ENCODE measurements at regions not wholly inside any gene's neighbourhood (a gene's known extent, or its start where the extent isn't known, plus 50 kb on each side); places are given as distances from the start of the nearest gene placed in this dataset.

DNA sequence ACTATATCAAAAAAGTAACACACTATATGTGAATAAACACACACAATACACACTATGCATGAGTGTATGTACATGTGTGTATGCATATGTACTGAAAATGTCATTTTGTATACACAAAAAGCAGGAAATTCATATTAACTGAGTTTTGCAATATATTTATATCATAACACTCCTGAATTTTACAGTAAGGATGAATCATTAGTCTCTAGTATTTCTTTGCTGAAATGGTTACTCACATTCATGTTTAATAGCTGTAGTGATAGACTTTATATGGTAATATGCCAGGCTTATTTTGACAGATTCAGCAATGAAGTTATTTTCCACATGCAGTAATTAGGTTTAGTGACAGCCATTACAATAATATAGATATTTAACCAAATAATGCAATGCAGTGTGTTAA lies 1216.2 kb upstream of the CITED2 start:
- Histone ChIP-seq H3K27ac (ENCODE audit: low read depth, low read length) (no peak overlapping the region), H3K9me3 (ENCODE audit: control insufficient read depth, insufficient read depth, low read length) (peaks cover 2% of the 10 kb centered on the region), H3K4me1 (ENCODE audit: control insufficient read depth, insufficient read depth, low read length) (no peaks in the 10 kb centered on the region), H3K36me3 (ENCODE audit: control insufficient read depth, insufficient read depth, low read length) (no peaks in the 10 kb centered on the region), H3K4me3 (ENCODE audit: low read depth, low read length) (no peak overlapping the region), H3K27me3 (ENCODE audit: control insufficient read depth, insufficient read depth, low read length) (no peaks in the 10 kb centered on the region)
- DNase-seq (ENCODE audit: low read depth in 4 of 6, low spot score in 6 of 6): no peak

DNA sequence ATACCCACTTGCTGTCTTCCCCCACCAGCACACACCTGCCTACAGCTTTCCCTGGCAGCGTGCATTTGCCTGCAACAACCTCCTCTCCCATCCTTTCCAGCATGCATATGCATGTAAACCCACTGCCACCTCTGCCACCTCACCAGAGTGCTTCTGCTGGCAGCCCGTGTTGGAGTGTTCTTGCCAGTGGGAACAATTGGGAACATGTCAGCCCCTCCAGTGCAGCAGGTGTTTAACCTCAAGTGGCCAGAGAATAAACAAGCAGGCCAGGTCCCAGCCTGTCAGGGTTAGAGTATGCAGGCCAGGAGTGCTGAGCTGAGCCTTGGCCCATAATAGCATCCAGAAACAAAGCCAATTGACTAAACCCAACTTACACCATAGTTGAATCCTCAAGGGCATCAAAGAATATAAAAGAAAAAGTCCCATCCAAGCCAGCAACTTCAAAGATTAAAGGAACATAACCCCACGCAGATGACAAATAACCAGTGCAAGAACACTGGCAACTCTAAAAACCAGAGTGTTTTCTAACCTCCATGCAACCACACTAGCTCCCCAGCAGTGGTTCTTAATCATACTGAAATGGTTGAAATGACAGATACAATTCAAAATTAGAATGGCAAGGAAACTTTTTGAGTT lies 1212.1 kb upstream of the CITED2 start:
- no peak for DNase-seq (ENCODE audit: low read depth in 4 of 6, low spot score in 6 of 6)
- Histone ChIP-seq H3K27me3 (ENCODE audit: control insufficient read depth, insufficient read depth, low read length) (no peaks in the 10 kb centered on the region), H3K4me3 (ENCODE audit: low read depth, low read length) (no peak overlapping the region), H3K36me3 (ENCODE audit: control insufficient read depth, insufficient read depth, low read length) (no peaks in the 10 kb centered on the region), H3K27ac (ENCODE audit: low read depth, low read length) (no peak overlapping the region), H3K4me1 (ENCODE audit: control insufficient read depth, insufficient read depth, low read length) (no peaks in the 10 kb centered on the region), H3K9me3 (ENCODE audit: control insufficient read depth, insufficient read depth, low read length) (peaks cover 2% of the 10 kb centered on the region)
- 89% methylated on average over 2 of the region's 3 CpGs for WGBS (ENCODE audit: insufficient coverage)

DNA sequence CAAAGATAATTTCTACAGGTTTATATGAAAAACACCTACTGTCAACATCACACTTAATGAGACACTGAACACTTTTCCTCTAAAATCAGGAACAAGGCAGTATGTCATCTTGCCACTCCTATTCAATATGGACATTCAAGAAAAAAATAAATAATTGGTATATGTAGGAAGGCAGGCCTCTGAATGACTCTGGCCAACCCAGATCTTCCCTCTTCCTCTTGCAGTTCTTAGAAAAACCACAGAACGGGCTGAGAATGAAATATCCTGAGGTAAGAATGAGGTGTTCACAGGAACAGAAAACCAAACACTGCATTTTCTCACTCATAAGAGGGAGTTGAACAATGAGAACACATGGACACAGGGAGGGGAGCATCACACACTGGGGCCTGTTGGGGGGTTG lies 1207.2 kb upstream of the CITED2 start:
- H3K9me3 ChIP-seq (ENCODE audit: control insufficient read depth, insufficient read depth, low read length): peaks cover 1% of the 10 kb centered on the region
- no peaks in the 10 kb centered on the region for H3K27me3 ChIP-seq (ENCODE audit: control insufficient read depth, insufficient read depth, low read length)
- no peak overlapping the region for H3K4me3 ChIP-seq (ENCODE audit: low read depth, low read length)
- no peak for DNase-seq (ENCODE audit: low read depth in 4 of 6, low spot score in 6 of 6)
- no CpG with 5 or more reads among the region's 1 CpG for WGBS (ENCODE audit: insufficient coverage)
- no peak overlapping the region for H3K27ac ChIP-seq (ENCODE audit: low read depth, low read length)
- H3K4me1 ChIP-seq (ENCODE audit: control insufficient read depth, insufficient read depth, low read length): no peaks in the 10 kb centered on the region
- no peaks in the 10 kb centered on the region for H3K36me3 ChIP-seq (ENCODE audit: control insufficient read depth, insufficient read depth, low read length)

DNA sequence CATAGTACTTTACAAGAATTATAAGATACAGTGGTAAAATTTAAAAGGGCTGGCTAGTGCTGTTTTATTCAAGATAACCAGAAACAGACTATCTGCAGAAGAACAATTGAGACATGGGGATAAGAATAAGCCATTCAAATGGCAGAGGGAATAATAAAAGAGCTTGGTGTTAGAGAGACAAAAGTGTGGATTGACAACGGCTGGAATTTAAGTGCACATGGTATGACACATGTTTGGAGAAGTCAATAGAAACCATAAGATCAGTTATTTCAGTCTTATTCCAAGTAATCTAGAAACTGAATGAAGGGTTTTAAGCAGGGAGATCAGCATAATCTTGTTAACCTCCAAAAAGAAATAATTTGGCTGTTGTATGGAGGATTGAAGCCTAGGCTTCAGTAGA lies 1205.5 kb upstream of the CITED2 start:
- H3K9me3 ChIP-seq (ENCODE audit: control insufficient read depth, insufficient read depth, low read length): peaks cover 1% of the 10 kb centered on the region
- H3K27ac ChIP-seq (ENCODE audit: low read depth, low read length): no peak overlapping the region
- no CpG with 5 or more reads among the region's 1 CpG for WGBS (ENCODE audit: insufficient coverage)

DNA sequence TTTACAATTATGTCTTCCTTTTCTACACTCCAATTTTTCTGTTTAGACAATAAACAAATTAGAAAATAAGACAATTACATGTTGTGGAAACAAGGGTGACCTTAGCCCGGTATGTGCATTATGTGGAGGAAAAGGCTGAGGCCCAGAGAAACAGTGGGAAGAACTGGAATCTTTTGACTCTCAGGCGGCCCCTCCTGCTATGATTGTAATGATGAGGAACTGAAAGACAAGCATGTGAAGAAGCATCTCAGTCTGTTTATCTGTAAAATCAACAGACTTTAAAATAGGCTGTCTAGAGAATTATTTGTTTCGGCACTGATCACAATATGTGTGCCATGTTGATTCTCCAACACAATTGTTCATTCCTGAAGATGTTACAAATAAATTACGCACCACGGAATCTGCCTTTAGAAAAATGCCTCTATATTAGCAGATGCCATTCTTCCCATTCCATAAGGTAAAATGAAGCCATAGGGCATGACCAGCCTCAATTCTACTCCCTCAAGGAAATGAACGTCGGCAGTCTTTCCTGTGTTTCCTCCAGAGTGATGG lies 1201.6 kb upstream of the CITED2 start:
- H3K4me3 ChIP-seq (ENCODE audit: low read depth, low read length): no peak overlapping the region
- peak in 1 of 6 donors; percentile 15 for DNase-seq (ENCODE audit: low read depth in 4 of 6, low spot score in 6 of 6)
- H3K4me1 ChIP-seq (ENCODE audit: control insufficient read depth, insufficient read depth, low read length): no peaks in the 10 kb centered on the region
- no peaks in the 10 kb centered on the region for H3K27me3 ChIP-seq (ENCODE audit: control insufficient read depth, insufficient read depth, low read length)
- H3K36me3 ChIP-seq (ENCODE audit: control insufficient read depth, insufficient read depth, low read length): no peaks in the 10 kb centered on the region
- peaks cover 1% of the 10 kb centered on the region for H3K9me3 ChIP-seq (ENCODE audit: control insufficient read depth, insufficient read depth, low read length)
- 100% methylated on average over 2 of the region's 7 CpGs for WGBS (ENCODE audit: insufficient coverage)
- no peak overlapping the region for H3K27ac ChIP-seq (ENCODE audit: low read depth, low read length)

More for the DNA sequence above, 1205.5 kb upstream of the CITED2 start:
- Histone ChIP-seq H3K27me3 (ENCODE audit: control insufficient read depth, insufficient read depth, low read length) (no peaks in the 10 kb centered on the region), H3K4me3 (ENCODE audit: low read depth, low read length) (no peak overlapping the region), H3K4me1 (ENCODE audit: control insufficient read depth, insufficient read depth, low read length) (no peaks in the 10 kb centered on the region), H3K36me3 (ENCODE audit: control insufficient read depth, insufficient read depth, low read length) (no peaks in the 10 kb centered on the region)
- DNase-seq (ENCODE audit: low read depth in 4 of 6, low spot score in 6 of 6): no peak

DNA sequence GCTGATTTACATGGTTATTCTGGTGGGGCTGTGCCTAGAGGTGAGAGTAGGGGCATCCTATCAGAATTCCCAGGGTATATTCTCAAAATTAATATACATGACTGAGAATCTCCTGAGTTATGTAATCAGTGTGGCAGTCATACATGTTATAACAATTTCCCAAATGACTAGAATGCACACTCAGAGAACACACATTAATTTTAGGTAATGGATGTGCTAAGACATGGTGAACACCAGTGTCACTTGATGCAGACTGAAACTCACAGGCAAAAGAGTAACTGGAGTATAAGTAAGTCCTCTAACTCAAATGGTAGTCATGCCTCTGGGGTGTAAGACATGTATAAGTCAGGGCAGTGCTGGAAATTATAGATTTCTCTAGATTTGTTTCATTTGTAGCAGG lies 1198.4 kb upstream of the CITED2 start:
- no peak for DNase-seq (ENCODE audit: low read depth in 4 of 6, low spot score in 6 of 6)
- no peaks in the 10 kb centered on the region for H3K27me3 ChIP-seq (ENCODE audit: control insufficient read depth, insufficient read depth, low read length)
- no peaks in the 10 kb centered on the region for H3K36me3 ChIP-seq (ENCODE audit: control insufficient read depth, insufficient read depth, low read length)
- no peaks in the 10 kb centered on the region for H3K4me1 ChIP-seq (ENCODE audit: control insufficient read depth, insufficient read depth, low read length)
- no peak overlapping the region for H3K27ac ChIP-seq (ENCODE audit: low read depth, low read length)
- H3K4me3 ChIP-seq (ENCODE audit: low read depth, low read length): no peak overlapping the region
- H3K9me3 ChIP-seq (ENCODE audit: control insufficient read depth, insufficient read depth, low read length): no peaks in the 10 kb centered on the region

DNA sequence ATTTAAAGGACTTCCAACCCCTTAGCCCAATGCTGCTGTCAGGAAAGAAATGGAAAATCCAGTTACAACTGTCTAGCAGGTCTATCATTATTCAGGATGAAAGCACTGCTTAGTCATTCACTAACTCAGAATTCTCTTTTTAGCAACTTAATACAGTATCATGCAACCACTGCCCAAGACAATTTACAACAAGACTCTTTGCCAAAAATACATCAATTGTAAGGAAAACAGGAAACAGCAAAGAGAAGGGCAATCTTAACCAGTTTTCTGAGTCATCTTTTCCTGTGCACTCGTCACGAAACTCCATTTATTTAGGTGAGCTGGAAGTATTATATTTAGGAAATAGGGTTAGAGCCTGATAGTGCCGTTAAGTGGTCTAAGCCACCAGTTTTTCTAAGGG lies 1197.7 kb upstream of the CITED2 start:
- H3K27ac ChIP-seq (ENCODE audit: low read depth, low read length): no peak overlapping the region
- 100% methylated on average over 1 of the region's 3 CpGs for WGBS (ENCODE audit: insufficient coverage)
- no peaks in the 10 kb centered on the region for H3K4me1 ChIP-seq (ENCODE audit: control insufficient read depth, insufficient read depth, low read length)
- no peaks in the 10 kb centered on the region for H3K9me3 ChIP-seq (ENCODE audit: control insufficient read depth, insufficient read depth, low read length)
- DNase-seq (ENCODE audit: low read depth in 4 of 6, low spot score in 6 of 6): no peak
- H3K27me3 ChIP-seq (ENCODE audit: control insufficient read depth, insufficient read depth, low read length): no peaks in the 10 kb centered on the region
- no peaks in the 10 kb centered on the region for H3K36me3 ChIP-seq (ENCODE audit: control insufficient read depth, insufficient read depth, low read length)
- no peak overlapping the region for H3K4me3 ChIP-seq (ENCODE audit: low read depth, low read length)

DNA sequence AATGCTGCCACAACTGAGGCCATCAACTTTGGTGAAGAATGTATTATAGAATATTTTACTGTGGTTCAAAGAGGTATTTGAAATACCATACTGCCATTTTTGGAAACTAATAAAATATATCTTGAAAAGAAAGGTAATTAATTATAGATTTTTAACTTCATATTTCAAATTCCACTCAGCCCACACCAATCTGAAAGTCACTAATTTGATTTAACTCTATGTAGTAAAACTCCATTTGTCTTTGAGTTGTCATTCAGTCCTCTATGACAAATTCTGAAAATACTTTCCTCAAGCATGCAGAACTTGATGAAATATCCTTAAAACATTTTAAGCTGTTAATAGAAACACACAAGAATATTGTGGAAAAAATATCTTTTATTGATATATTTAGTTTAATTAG lies 1196.7 kb upstream of the CITED2 start:
- Histone ChIP-seq H3K4me1 (ENCODE audit: control insufficient read depth, insufficient read depth, low read length) (no peaks in the 10 kb centered on the region), H3K9me3 (ENCODE audit: control insufficient read depth, insufficient read depth, low read length) (no peaks in the 10 kb centered on the region), H3K36me3 (ENCODE audit: control insufficient read depth, insufficient read depth, low read length) (no peaks in the 10 kb centered on the region), H3K27ac (ENCODE audit: low read depth, low read length) (no peak overlapping the region), H3K4me3 (ENCODE audit: low read depth, low read length) (no peak overlapping the region), H3K27me3 (ENCODE audit: control insufficient read depth, insufficient read depth, low read length) (no peaks in the 10 kb centered on the region)
- DNase-seq (ENCODE audit: low read depth in 4 of 6, low spot score in 6 of 6): no peak

DNA sequence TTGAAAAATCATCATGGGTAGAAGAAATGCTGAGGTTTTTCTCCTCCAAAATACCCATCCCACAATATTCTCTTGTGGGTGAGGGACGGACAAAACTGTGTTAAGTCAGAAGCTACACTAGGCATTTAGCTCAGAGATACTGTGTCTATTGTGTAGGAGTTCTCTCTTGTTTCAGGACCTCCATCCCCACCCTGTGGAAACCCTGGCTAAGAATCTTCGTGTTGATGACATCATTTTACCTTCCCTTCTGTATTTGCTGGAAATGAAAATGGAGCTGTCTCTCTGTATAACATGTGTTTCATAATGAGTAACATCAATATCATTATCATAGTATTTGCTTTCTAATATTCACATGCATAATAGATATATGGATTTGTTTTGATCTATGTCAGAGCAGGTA lies 1193.0 kb upstream of the CITED2 start:
- Histone ChIP-seq H3K27me3 (ENCODE audit: control insufficient read depth, insufficient read depth, low read length) (no peaks in the 10 kb centered on the region), H3K27ac (ENCODE audit: low read depth, low read length) (no peak overlapping the region), H3K4me1 (ENCODE audit: control insufficient read depth, insufficient read depth, low read length) (no peaks in the 10 kb centered on the region), H3K36me3 (ENCODE audit: control insufficient read depth, insufficient read depth, low read length) (no peaks in the 10 kb centered on the region), H3K9me3 (ENCODE audit: control insufficient read depth, insufficient read depth, low read length) (no peaks in the 10 kb centered on the region), H3K4me3 (ENCODE audit: low read depth, low read length) (no peak overlapping the region)
- no peak for DNase-seq (ENCODE audit: low read depth in 4 of 6, low spot score in 6 of 6)
- no CpG with 5 or more reads among the region's 2 CpGs for WGBS (ENCODE audit: insufficient coverage)

DNA sequence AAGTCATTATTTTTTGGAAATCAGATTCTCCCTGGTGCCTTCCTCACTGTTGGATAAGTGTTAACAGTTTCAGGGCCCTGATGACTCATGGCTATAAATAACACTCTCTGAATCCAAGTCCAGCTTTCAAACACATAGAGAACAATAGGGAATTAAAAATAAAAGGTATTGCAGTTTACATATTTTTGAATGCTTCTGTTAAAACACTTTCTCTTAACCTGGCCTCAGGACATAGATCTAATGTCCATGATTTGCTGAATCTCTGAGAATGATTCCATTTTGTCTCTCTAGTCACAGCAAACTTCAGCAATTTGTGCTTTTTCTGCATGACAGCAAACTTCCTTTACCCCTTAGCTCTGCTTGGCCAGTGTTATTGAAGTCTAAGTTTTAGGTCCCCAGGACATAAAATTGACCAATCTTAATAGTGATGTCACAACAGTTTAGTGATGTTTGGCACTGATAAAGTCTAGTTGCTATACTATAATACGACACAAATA lies 1192.4 kb upstream of the CITED2 start:
- no peaks in the 10 kb centered on the region for H3K9me3 ChIP-seq (ENCODE audit: control insufficient read depth, insufficient read depth, low read length)
- H3K36me3 ChIP-seq (ENCODE audit: control insufficient read depth, insufficient read depth, low read length): no peaks in the 10 kb centered on the region
- no peak overlapping the region for H3K4me3 ChIP-seq (ENCODE audit: low read depth, low read length)
- H3K4me1 ChIP-seq (ENCODE audit: control insufficient read depth, insufficient read depth, low read length): no peaks in the 10 kb centered on the region
- no CpG with 5 or more reads among the region's 1 CpG for WGBS (ENCODE audit: insufficient coverage)
- DNase-seq (ENCODE audit: low read depth in 4 of 6, low spot score in 6 of 6): peak in 1 of 6 donors; percentile 10
- H3K27ac ChIP-seq (ENCODE audit: low read depth, low read length): no peak overlapping the region
- H3K27me3 ChIP-seq (ENCODE audit: control insufficient read depth, insufficient read depth, low read length): no peaks in the 10 kb centered on the region
